CD4-positive, alpha-beta T cell treated with Interleukin-15 for 4 hours (primary cell): ENCODE measurements at regions not wholly inside any gene's neighbourhood (a gene's known extent, or its start where the extent isn't known, plus 50 kb on each side); places are given as distances from the start of the nearest gene placed in this dataset.

ENCODE experiments used
- DNase-seq: peaks from one replicate; pipeline ENCODE4 v3.0.0-alpha.2; 2020; ENCODE audit warnings: low spot score

GRCh38 chr7:17130281-17131059 lies 168.0 kb upstream of the AHR start:
- DNase-seq = no peak

DNA sequence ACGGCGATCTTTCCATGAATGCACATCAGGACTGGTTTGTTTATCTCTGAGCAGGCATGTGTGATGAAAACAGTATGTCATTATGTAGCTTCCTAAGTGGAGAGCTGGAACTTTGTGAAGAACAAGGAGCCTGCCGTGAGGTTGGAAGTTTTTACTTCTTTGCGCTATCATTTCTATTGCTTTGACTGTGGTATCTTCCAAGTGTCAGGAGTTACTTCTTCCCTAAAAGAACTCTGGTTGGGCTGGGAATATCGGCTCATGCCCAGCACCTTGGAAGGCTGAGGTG lies 167.4 kb upstream of the AHR start:
- no peak for DNase-seq

DNA sequence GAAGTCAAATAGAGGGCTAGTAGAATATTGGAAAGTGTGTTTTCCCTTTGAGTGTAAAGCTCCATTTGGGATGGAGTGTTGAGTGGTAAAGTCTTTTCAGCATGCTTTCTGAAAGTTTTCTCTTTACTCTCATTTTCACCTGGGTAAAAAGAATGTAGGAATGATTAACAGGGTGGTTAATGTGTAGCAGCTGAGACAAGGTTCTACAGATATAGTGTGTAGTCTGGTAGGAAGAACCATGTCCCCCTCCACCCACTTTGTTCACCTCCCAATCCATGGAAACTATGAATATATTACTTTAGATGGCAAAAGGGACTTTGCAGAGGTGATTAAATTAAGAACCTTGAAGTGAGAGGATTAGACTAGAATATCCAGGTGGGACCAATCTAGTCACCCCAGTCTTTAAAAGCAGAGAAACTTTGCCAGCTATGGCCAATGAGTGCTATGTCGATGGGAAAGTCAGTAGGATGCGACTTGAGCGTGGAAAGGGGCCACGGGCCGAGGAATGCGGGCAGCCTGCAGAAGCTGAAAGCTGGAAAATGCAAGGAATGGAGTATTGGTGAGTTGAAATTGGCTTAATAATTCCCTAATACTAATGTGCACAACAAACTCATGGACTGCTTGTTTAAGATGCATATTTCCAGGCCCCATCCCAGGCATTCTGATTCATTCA lies 166.3 kb upstream of the AHR start:
- no peak for DNase-seq

- no peak for DNase-seq
These were observed 165.7 kb upstream of the AHR start for GRCh38 chr7:17132726-17133125.

- DNase-seq = no peak
These were observed 164.5 kb upstream of the AHR start for GRCh38 chr7:17133977-17134376.

GRCh38 chr7:17134786-17135185 lies 163.7 kb upstream of the AHR start:
- DNase-seq = no peak

DNA sequence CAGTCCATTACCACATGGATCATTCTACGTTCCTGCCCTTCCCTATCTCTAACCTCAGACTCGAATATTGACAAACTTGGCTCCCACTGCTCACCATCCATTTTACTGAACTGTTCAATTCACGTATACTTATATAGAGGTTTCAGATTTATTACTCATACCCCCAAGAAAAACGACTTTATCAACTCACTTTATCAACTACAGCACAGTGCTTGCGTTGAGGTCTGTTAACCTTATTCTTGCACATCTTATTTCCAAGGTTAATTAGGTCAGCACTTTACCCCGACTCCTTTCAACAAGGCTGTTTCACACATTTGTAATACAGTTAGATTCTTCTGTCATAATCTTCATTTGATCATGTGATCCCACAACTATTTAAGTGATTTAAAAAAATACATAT lies 162.3 kb upstream of the AHR start:
- peak; percentile 26 for DNase-seq

DNA sequence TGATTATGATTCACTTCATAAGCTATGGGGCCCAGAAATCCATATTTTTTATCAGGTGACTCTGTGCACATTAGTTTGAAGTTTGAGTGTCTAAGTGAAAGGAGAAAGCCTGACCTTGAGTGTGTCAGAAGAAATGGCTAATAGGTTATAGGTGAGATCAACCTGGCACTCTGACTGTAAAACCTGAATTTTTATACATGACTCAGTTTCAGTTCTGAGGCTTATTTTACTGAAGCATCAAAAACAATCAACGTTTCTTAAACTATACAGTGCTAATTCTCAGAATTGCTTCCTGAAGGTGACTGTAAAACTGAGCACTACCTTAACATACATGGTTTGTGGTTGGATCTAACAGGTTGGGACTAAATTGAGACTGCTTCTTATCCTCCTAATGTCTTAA lies 159.4 kb upstream of the AHR start:
- peak; percentile 82 for DNase-seq

DNA sequence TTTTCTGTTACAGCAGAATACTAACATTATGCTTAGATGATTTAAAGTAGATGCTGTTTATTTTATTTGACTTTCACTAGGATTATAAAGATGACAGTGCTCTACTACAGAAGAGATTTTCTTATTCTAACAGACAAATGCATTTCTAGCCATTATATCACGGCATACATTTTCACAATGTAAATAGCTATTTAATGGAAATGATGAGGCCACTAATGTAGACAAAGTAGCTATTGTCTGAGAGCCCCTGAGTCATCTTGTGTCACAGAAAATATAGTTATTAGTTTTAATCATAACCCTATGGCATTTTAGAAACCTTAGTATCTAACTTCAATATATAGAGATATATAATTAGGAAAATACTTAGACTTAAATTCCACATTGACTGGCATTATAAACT lies 158.0 kb upstream of the AHR start:
- DNase-seq = no peak

- peak; percentile 42 for DNase-seq
These were observed 155.5 kb upstream of the AHR start for GRCh38 chr7:17142831-17143541.

DNA sequence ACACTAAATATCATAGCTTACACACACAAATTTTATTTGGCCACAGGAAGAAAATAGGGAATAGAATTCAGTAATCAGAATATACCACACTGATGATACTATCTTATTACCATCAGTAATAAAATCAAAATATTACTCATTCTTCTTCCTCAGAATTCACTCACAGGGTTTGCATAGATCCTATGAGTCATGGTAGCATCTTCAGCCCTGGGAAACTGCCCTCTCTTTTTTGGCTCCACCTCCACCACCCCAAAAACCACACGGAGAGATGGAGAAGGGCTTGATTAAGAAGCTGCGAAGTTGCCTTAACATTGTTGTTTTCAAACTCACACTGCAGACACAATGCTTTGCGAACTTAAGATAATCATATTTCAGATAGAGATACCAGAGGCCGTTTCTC lies 154.1 kb upstream of the AHR start:
- DNase-seq = peak; percentile 88

GRCh38 chr7:17146621-17147020 lies 151.8 kb upstream of the AHR start:
- no peak for DNase-seq

DNA sequence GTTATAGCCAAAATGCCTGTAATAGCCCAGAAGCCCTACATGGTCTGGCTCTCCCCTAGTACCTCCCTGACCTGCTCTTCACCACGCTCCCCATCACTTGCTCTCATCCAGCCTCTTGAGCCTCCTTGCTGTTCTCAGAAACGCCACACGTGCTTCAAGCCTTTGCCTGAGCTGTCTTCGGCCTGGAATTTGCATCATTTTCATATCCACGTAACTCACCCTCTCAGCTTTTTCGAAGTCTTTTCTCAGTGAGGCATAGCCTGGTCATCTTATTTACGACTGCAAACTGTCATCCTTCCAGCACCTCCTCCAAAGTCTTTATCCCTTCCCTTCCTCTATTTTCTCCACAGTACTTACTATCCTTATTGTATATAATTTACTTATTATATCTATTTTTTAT lies 151.0 kb upstream of the AHR start:
- DNase-seq = no peak

GRCh38 chr7:17150018-17150417 lies 148.4 kb upstream of the AHR start:
- DNase-seq = no peak

GRCh38 chr7:17152721-17153120 lies 145.7 kb upstream of the AHR start:
- no peak for DNase-seq

DNA sequence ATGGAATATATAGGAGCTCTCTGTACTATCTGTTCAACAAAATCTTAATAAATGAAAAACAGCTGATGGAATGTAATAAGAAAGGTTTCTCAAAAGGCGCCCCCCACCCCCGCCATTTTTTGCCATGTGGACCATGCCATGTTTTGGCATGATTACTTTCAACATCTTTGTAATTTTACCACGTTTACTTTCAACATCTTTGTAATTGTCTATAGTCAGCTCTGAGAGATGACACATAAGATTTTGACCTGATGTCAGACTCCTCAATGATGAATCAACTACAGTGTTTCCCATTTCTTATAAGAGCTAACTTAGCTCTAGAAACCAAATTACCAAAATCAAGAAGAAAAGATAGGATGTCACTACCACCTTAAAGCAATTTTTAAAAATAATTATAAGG lies 144.9 kb upstream of the AHR start:
- DNase-seq = no peak

- DNase-seq = no peak
These were observed 142.9 kb upstream of the AHR start for GRCh38 chr7:17155529-17155928.

DNA sequence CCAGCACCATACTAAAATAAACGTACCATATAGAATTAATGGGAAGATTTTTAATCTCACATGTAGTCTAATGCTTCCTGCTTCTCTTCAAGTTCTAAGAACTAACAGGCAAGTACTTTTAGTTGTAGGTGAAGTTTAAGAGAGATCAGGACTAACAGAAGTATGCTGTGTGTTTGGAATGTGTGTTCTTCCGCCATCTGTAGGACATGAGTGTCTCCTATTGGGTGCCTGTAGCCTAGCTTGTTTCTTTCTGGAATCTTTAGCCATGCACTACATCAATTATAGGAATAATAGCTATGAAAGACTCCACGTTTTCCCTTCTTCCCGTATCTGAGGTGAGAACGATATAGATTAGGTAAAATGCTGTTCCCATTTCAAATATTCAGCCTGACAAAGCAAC lies 140.2 kb upstream of the AHR start:
- no peak for DNase-seq

DNA sequence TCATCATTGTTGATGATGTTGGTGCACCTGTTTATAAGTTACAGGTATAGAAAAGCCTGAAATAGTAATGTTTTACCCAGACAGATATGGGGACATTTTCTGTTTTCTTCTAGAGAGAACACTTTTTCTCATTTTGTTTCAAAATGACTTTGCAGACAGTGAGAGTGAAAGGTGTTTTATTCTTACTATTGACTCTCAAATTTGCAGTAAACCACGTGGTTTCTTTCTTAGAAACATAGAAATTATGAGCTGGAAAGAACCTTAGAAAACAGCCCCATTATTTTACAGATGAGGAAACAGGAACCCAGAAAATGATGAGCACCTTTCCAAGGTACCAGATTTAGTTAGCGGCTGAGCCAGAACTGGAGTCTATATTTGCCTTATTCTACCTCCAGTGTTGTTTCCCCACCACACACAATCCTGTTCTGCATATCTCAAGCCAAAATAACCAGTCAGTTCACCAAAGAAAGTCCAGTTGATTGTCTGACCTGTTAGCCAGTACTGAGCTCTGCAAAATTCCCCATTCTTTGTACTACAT lies 138.9 kb upstream of the AHR start:
- peak; percentile 32 for DNase-seq

- no peak for DNase-seq
These were observed 131.6 kb upstream of the AHR start for GRCh38 chr7:17166824-17167379.

GRCh38 chr7:17168416-17168815 lies 130.0 kb upstream of the AHR start:
- no peak for DNase-seq

DNA sequence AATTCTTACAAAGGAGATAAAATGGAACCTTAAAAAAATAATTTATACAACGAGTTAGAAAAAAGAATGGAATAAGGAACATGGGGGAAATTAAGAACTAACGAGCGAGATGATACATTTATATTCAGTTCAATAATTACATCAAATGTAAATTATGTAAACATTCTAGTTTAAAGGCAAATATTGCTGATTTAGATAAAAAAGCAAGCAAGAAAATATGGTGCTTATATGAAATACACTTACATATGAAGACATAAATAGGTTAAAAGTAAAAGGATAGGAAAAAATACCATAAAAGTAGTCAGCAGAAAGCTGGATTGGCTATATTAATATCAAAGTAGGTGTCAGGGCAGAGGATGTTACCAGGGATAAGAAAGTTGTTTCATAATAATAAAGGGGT lies 127.0 kb upstream of the AHR start:
- DNase-seq = no peak
